H1 (cell line): ENCODE measurements at regions not wholly inside any gene's neighbourhood (a gene's known extent, or its start where the extent isn't known, plus 50 kb on each side); places are given as distances from the start of the nearest gene placed in this dataset.

ENCODE experiments used
- CTCF ChIA-PET: fragments of 300-600 bp; sonication (Branson Sonifier 250); formaldehyde crosslinking; loops from one replicate; lab custom pipeline; 2021; ENCODE audit not compliant: partially characterized antibody; lab: Charles Lee
- POLR2A ChIA-PET: fragments of 300-600 bp; sonication (Branson Sonifier 250); formaldehyde crosslinking; loops from one replicate; lab custom pipeline; 2021; ENCODE audit warnings: inconsistent platforms; ENCODE audit not compliant: partially characterized antibody; lab: Charles Lee
- DNase-seq, 2 experiments: peaks; one replicate each; pipeline versions ENCODE4 v3.0.0 to v3.0.0-alpha.2; 2010 to 2022; ENCODE audit warnings: low spot score in 2 of 2, low read depth in 1 of 2, mixed read lengths in 1 of 2
- FAIRE-seq: peaks from 2 replicates; lab custom pipeline; 2011; peaks lifted over from hg19 to GRCh38; lab: Jason Lieb, UNC
- H2AFZ ChIP-seq: 2 replicates; pipeline ENCODE4 v1.8.1; 2012; ENCODE audit warnings: low read length, inconsistent platforms
- H2AK5ac ChIP-seq: 2 replicates; pipeline ENCODE4 v1.6.1; 2013; ENCODE audit warnings: low read depth, low read length
- H2BK120ac ChIP-seq: replicated peaks from 2 replicates; pipeline ENCODE3; 2013; ENCODE audit warnings: low read depth, low read length, inconsistent platforms
- H2BK12ac ChIP-seq: 2 replicates; pipeline ENCODE4 v1.6.1; 2013; ENCODE audit warnings: low read depth, low read length
- H2BK15ac ChIP-seq: 2 replicates; pipeline ENCODE4 v1.6.1; 2013; ENCODE audit warnings: low read length
- H2BK20ac ChIP-seq: 2 replicates; pipeline ENCODE4 v1.6.1; 2013; ENCODE audit warnings: low read length
- H2BK5ac ChIP-seq: 2 replicates; pipeline ENCODE4 v1.6.1; 2013; ENCODE audit warnings: low read depth, low read length
- H3K14ac ChIP-seq: 2 replicates; pipeline ENCODE4 v1.6.1; 2013; ENCODE audit warnings: inconsistent platforms; ENCODE audit not compliant: insufficient read length
- H3K18ac ChIP-seq: 2 replicates; pipeline ENCODE4 v1.6.1; 2013; ENCODE audit warnings: low read length; ENCODE audit errors: extremely low read depth
- H3K23ac ChIP-seq: 2 replicates; pipeline ENCODE4 v1.6.1; 2013; ENCODE audit warnings: inconsistent platforms; ENCODE audit not compliant: insufficient read length
- H3K23me2 ChIP-seq: 2 replicates; pipeline ENCODE4 v1.6.1; 2013; ENCODE audit warnings: low read depth, low read length
- H3K27ac ChIP-seq: 2 replicates; pipeline ENCODE4 v1.6.1; 2011; ENCODE audit warnings: low read depth, low read length, inconsistent platforms
- H3K27me3 ChIP-seq, 4 experiments: replicated peaks in 1 of 4; 1 replicate in 1 of 4; 2 replicates in 3 of 4; pipeline versions ENCODE4 v1.6.1 to v1.8.1; 2011 to 2013; ENCODE audit warnings: low read length in 3 of 4, mild to moderate bottlenecking in 3 of 4, inconsistent platforms in 2 of 4, mixed read lengths in 2 of 4, moderate library complexity in 1 of 4; ENCODE audit not compliant: control insufficient read depth in 3 of 4, insufficient read depth in 3 of 4; ENCODE audit errors: extremely low read depth in 1 of 4
- H3K36me3 ChIP-seq, 4 experiments: 2 replicates each; pipeline versions ENCODE4 v1.6.1 to v1.8.1; 2011 to 2013; ENCODE audit warnings: mild to moderate bottlenecking in 4 of 4, low read length in 3 of 4, moderate library complexity in 2 of 4, control low read depth in 1 of 4, inconsistent platforms in 1 of 4; ENCODE audit not compliant: insufficient read depth in 4 of 4, control insufficient read depth in 2 of 4
- H3K4ac ChIP-seq: replicated peaks from 2 replicates; pipeline ENCODE3; 2013; ENCODE audit warnings: low read length, low read depth, mixed read lengths, inconsistent platforms; ENCODE audit not compliant: insufficient read length
- H3K4me1 ChIP-seq, 4 experiments: replicated peaks in 1 of 4; 1 replicate in 1 of 4; 2 replicates in 3 of 4; pipeline versions ENCODE4 v1.6.1 to v1.8.1; 2011 to 2013; ENCODE audit warnings: low read length in 3 of 4, inconsistent platforms in 2 of 4, mixed read lengths in 1 of 4; ENCODE audit not compliant: insufficient read depth in 4 of 4, control insufficient read depth in 3 of 4
- H3K4me2 ChIP-seq, 2 experiments: 2 replicates each; pipeline versions ENCODE4 v1.6.1 to v1.8.1; 2011 to 2013; ENCODE audit warnings: low read depth in 2 of 2, low read length in 2 of 2, control low read depth in 1 of 2, inconsistent platforms in 1 of 2, mild to moderate bottlenecking in 1 of 2; ENCODE audit not compliant: insufficient read depth in 1 of 2
- H3K4me3 ChIP-seq, 4 experiments: fragments of 200-600, 300-600 bp in 1 of 4; sonication (generic), shearing (Covaris generic), sonication (Bioruptor Twin) in 1 of 4; 2 replicates each; pipeline versions ENCODE4 v1.5.1 to v1.8.1; 2011 to 2016; ENCODE audit warnings: low read length in 4 of 4, low read depth in 3 of 4, control low read depth in 2 of 4, inconsistent platforms in 2 of 4, mild to moderate bottlenecking in 2 of 4, mixed read lengths in 1 of 4, moderate library complexity in 1 of 4; ENCODE audit not compliant: insufficient read depth in 2 of 4; ENCODE audit errors: extremely low read depth in 1 of 4
- H3K56ac ChIP-seq: replicated peaks from 2 replicates; pipeline ENCODE3; 2013; ENCODE audit warnings: low read depth, mild to moderate bottlenecking, mixed read lengths, low read length, inconsistent platforms; ENCODE audit not compliant: insufficient read length
- H3K79me1 ChIP-seq: 2 replicates; pipeline ENCODE4 v1.6.1; 2013; ENCODE audit warnings: low read depth, low read length, control low read depth
- H3K79me2 ChIP-seq, 2 experiments: 2 replicates each; pipeline versions ENCODE4 v1.6.1 to v1.8.1; 2012 to 2013; ENCODE audit warnings: low read length in 2 of 2, mild to moderate bottlenecking in 2 of 2, inconsistent platforms in 1 of 2; ENCODE audit not compliant: insufficient read depth in 2 of 2, control insufficient read depth in 1 of 2
- H3K9ac ChIP-seq, 4 experiments: replicated peaks in 1 of 4; 1 replicate in 1 of 4; 2 replicates in 3 of 4; pipeline versions ENCODE4 v1.6.1 to v1.8.1; 2011 to 2013; ENCODE audit warnings: low read depth in 3 of 4, low read length in 3 of 4, control low read depth in 2 of 4, mild to moderate bottlenecking in 2 of 4, moderate library complexity in 2 of 4, inconsistent platforms in 1 of 4; ENCODE audit errors: extremely low read depth in 1 of 4
- H3K9me3 ChIP-seq, 2 experiments: 2 replicates each; pipeline versions ENCODE4 v1.6.1 to v1.8.1; 2012 to 2013; ENCODE audit warnings: mild to moderate bottlenecking in 2 of 2, moderate library complexity in 2 of 2, control low read depth in 1 of 2, inconsistent platforms in 1 of 2, low read depth in 1 of 2, low read length in 1 of 2, mixed read lengths in 1 of 2; ENCODE audit not compliant: insufficient read depth in 2 of 2
- H4K20me1 ChIP-seq, 2 experiments: replicated peaks in 1 of 2; 2 replicates each; pipeline versions ENCODE3 to v1.8.1; 2011 to 2013; ENCODE audit warnings: inconsistent platforms in 2 of 2, low read length in 2 of 2, mild to moderate bottlenecking in 1 of 2; ENCODE audit not compliant: insufficient read depth in 2 of 2, control insufficient read depth in 1 of 2
- H4K5ac ChIP-seq: 2 replicates; pipeline ENCODE4 v1.6.1; 2013; ENCODE audit warnings: low read length, low read depth, mixed read lengths, inconsistent platforms; ENCODE audit not compliant: insufficient read length
- H4K8ac ChIP-seq: 2 replicates; pipeline ENCODE4 v1.8.0; 2013; ENCODE audit warnings: mild to moderate bottlenecking, moderate library complexity, low read length, inconsistent platforms; ENCODE audit not compliant: insufficient read depth; ENCODE audit errors: extremely low read depth
- H4K91ac ChIP-seq: replicated peaks from 2 replicates; pipeline ENCODE3; 2013; ENCODE audit warnings: low read length, mixed read lengths, inconsistent platforms; ENCODE audit not compliant: insufficient read length
- CBX5 ChIP-seq: fragments of 300-800, 300-1000 bp; sonication (generic); IDR thresholded peaks from 2 replicates; pipeline ENCODE4 v1.7.1; 2016; ENCODE audit warnings: antibody characterized with exemption, low read length, low read depth
- CBX8 ChIP-seq: fragments of 300-800, 300-1000 bp; sonication (generic); IDR thresholded peaks from 2 replicates; pipeline ENCODE4 v1.7.1; 2016; ENCODE audit warnings: low read depth, low read length, borderline replicate concordance
- CREB1 ChIP-seq: IDR thresholded peaks from 2 replicates; pipeline ENCODE4 v1.6.1; 2012; ENCODE audit warnings: inconsistent platforms
- CTBP2 ChIP-seq: IDR thresholded peaks from 2 replicates; pipeline ENCODE4 v1.7.0; 2011; ENCODE audit warnings: borderline replicate concordance, mild to moderate bottlenecking, moderate library complexity, mixed read lengths, low read length; ENCODE audit not compliant: insufficient read depth, insufficient read length
- JUND ChIP-seq: IDR thresholded peaks from 2 replicates; pipeline ENCODE4 v1.6.1; 2011; ENCODE audit warnings: mild to moderate bottlenecking, improper control_type of control experiment, low read length
- KDM4A ChIP-seq: IDR thresholded peaks from one replicate; pipeline ENCODE4 v1.7.1; 2012; ENCODE audit warnings: low read depth, mild to moderate bottlenecking, moderate library complexity, low read length, inconsistent platforms; ENCODE audit not compliant: severe bottlenecking
- NRF1 ChIP-seq: IDR thresholded peaks from 2 replicates; pipeline ENCODE4 v1.6.1; 2011; ENCODE audit warnings: mild to moderate bottlenecking, low read depth, low read length, improper control_type of control experiment
- PHF8 ChIP-seq: fragments of 200-600 bp; sonication (generic); conservative IDR thresholded peaks from 2 replicates; pipeline ENCODE4 v1.7.1; 2012; ENCODE audit warnings: low read depth, mild to moderate bottlenecking, inconsistent platforms, low read length, moderate library complexity
- RNF2 ChIP-seq: fragments of 200-900, 300-1000 bp; sonication (generic); IDR thresholded peaks from 2 replicates; pipeline ENCODE4 v1.7.1; 2016; ENCODE audit warnings: borderline replicate concordance, low read depth, mild to moderate bottlenecking, antibody characterized with exemption, low read length; ENCODE audit not compliant: poor library complexity, severe bottlenecking; ENCODE audit errors: missing control alignments
- SUZ12 ChIP-seq: fragments of 200-600 bp; sonication (generic); IDR thresholded peaks from 2 replicates; pipeline ENCODE4 v1.6.1; 2012; ENCODE audit warnings: mild to moderate bottlenecking, inconsistent platforms, low read length, moderate library complexity, mixed read lengths
- WGBS, 2 experiments: shearing (Covaris generic) in 1 of 2; methylation state at CpG; one replicate each; pipeline versions ENCODE4 v1.1.6 to v1.1.7; 2013 to 2015; ENCODE audit warnings: low lambda C conversion rate in 2 of 2, mixed read lengths in 2 of 2, inconsistent platforms in 1 of 2, low coverage in 1 of 2, missing lambda C conversion rate in 1 of 2; ENCODE audit not compliant: insufficient replicate concordance in 2 of 2, insufficient coverage in 1 of 2, insufficient read length in 1 of 2; ENCODE audit errors: extremely low coverage in 1 of 2, missing lambda C conversion rate in 1 of 2; 5-methylcytosine and 5-hydroxymethylcytosine counted together
- TF ChIP-seq, protein P1 (sequence below): IDR thresholded peaks from 2 replicates; pipeline ENCODE4 v1.6.1; 2012; ENCODE audit warnings: inconsistent platforms
- TF ChIP-seq, protein P2 (sequence below): IDR thresholded peaks from 2 replicates; pipeline ENCODE4 v1.6.1; 2012; ENCODE audit warnings: inconsistent platforms

DNA sequence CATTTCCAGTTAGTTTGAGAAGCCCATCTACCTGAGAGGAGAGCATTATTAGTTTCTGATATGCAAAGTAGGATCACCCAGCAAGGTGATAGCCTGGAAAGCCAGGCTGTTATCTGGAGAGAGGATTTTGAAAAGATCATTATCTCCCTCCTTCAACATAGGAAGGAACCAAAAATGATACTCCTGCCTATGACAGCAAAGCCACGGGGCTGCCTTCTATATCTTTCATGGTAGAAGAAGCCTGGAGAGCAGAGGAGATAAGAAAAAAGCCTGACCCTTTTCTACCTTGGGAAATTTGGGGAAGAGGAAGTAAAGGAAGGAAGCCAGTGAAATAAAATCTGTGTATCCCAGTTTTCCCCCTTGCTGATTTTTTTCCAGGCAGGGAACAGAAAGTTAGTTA is 205.5 kb downstream of the MFSD1 start:
- Histone ChIP-seq H3K27ac (no peak overlapping the region), H4K91ac (no peak overlapping the region), H2BK20ac (no peak overlapping the region), H2BK120ac (no peak overlapping the region), H4K5ac (no peak overlapping the region), H2BK15ac (no peak overlapping the region), H3K4me2 (no peak overlapping the region), H3K27me3 (no peaks in the 10 kb centered on the region), H3K4me1 (no peaks in the 10 kb centered on the region), H2BK12ac (no peak overlapping the region), H3K14ac (no peak overlapping the region), H3K79me1 (no peaks in the 10 kb centered on the region), H2AK5ac (no peak overlapping the region), H3K23ac (no peak overlapping the region), H3K4me3 (no peak overlapping the region), H3K56ac (no peak overlapping the region), H3K9ac (no peak overlapping the region), H4K8ac (no peak overlapping the region), H3K9me3 (no peaks in the 10 kb centered on the region)
- no peak for DNase-seq
- 92% methylated on average over 1 of the region's 1 CpG; no CpG with 5 or more reads in 1 of the 2 experiments for WGBS, 2 experiments
- POLR2A ChIA-PET = no interaction called here
- TF ChIP-seq CTBP2 = no peak
- TF ChIP-seq, protein P1, sequence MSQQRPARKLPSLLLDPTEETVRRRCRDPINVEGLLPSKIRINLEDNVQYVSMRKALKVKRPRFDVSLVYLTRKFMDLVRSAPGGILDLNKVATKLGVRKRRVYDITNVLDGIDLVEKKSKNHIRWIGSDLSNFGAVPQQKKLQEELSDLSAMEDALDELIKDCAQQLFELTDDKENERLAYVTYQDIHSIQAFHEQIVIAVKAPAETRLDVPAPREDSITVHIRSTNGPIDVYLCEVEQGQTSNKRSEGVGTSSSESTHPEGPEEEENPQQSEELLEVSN = no peak
- no peak for TF ChIP-seq CREB1
- TF ChIP-seq SUZ12 = no peak
- TF ChIP-seq NRF1 = no peak
- TF ChIP-seq CBX5 = no peak
- no peak for TF ChIP-seq JUND
- TF ChIP-seq KDM4A = no peak
- TF ChIP-seq CBX8 = no peak
- no peak for TF ChIP-seq PHF8
- TF ChIP-seq RNF2 = no peak
- TF ChIP-seq, protein P2, sequence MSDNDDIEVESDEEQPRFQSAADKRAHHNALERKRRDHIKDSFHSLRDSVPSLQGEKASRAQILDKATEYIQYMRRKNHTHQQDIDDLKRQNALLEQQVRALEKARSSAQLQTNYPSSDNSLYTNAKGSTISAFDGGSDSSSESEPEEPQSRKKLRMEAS = no peak
- TF ChIP-seq, all 59 proteins: peak for 0
- H3K18ac ChIP-seq = no peak overlapping the region
- no peak for FAIRE-seq
- no peaks in the 10 kb centered on the region for H4K20me1 ChIP-seq
- no peak overlapping the region for H3K4ac ChIP-seq
- no peaks in the 10 kb centered on the region for H3K79me2 ChIP-seq
- CTCF ChIA-PET = no interaction called here
- H2BK5ac ChIP-seq = no peak overlapping the region
- H3K36me3 ChIP-seq = no peaks in the 10 kb centered on the region
- H2AFZ ChIP-seq = no peak overlapping the region
- H3K23me2 ChIP-seq = no peaks in the 10 kb centered on the region; the same call in 1 of the 2 replicates
